DMS 273 (cell line): ENCODE measurements at regions not wholly inside any gene's neighbourhood (a gene's known extent, or its start where the extent isn't known, plus 50 kb on each side); places are given as distances from the start of the nearest gene placed in this dataset.
A peak's percentile ranks its signal among the peaks of the same experiment; 100 is the strongest.
"Not testable (repeated sequence)": the region's sequence is repeated elsewhere in the genome, so short reads cannot be mapped to it uniquely, and the experiment has no call there.

ENCODE experiments used
- DNase-seq: peaks from one replicate; lab custom pipeline; 2025; ENCODE audit not compliant: unreplicated experiment; lab: John Stamatoyannopoulos, UW

DNA sequence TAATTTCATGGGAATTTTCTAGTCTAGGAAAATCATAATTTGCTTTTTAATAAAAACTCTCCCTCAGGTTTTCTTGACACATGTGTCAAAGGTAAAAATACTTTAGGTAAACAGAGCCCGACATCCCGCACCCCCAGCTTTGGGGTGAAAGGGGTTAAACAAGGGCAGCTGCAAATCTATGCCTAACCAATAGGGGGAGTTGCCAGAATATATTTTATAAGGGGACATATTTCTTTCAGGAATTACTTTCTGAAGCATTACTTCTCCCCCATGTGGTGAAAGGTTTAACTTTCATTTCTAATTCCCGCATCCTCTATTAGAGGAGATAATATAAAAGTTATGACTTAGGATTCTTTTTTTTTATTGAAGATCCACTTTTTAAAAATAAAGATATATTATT lies 53.9 kb upstream of the HEPH start:
- peak; percentile 65 for DNase-seq

DNA sequence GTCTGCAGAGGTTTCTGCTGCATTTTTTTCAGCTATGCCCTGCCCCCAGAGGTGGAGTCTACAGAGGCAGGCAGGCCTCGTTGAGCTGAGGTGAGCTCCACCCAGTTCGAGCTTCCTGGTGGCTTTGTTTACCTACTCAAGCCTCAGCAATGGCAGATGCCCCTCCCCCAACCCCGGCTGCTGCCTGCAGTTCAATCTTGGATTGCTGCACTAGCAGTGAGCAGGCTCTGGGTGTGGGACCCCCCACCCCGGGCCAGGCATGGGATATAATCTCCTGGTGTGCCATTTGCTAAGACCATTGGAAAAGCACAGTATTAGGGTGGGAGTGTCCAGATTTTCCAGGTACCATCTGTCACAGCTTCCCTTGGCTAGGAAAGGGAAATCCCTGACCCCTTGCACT lies 56.2 kb upstream of the HEPH start:
- DNase-seq = not testable (repeated sequence)

DNA sequence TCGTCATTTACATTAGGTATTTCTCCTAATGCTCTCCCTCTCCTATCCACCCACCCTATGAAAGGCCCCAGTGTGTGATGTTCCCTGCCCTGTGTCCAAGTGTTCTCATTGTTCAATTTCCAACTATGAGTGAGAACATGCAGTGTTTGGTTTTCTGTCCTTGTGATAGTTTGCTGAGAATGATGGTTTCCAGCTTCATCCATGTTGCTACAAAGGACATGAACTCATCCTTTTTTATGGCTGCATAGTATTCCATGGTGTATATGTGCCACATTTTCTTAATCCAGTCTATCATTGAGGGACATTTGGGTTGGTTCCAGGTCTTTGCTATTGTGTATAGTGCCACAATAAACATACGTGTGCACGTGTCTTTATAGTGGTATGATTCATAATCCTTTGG lies 61.6 kb upstream of the HEPH start:
- DNase-seq = not testable (repeated sequence)

DNA sequence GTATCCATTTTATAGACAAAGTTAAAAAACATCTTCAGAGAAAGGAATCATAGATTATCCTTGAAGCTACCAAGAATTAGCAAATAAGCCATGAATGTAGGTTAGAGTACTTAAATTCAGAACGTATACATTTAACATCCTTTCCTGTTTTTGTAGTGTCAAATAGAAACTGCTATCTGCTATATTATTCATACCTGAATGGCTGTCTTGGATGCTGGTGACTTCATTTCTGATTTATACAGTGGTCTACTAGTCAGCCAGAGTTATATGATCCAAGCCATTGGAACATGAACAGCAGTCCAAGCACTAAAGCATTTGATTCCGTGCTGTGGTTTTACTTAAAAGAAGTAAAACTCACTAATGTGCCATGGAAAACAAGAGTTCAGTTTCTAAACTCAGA lies 58.3 kb upstream of the VSIG4 start:
- DNase-seq = no peak

DNA sequence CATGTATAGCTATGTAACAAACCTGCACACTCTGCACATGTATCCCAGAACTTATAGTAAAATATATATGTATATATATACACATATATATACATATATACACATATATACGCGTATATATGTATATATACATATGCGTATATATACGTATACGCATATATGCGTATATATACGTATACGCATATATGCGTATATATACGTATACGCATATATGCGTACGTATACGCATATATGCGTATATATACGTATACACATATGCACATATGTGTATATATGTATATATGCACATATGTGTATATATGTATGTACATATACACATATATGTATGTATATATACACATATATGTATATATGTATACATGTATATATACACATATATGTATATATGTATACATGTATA lies 57.1 kb upstream of the VSIG4 start:
- DNase-seq = not testable (repeated sequence)

DNA sequence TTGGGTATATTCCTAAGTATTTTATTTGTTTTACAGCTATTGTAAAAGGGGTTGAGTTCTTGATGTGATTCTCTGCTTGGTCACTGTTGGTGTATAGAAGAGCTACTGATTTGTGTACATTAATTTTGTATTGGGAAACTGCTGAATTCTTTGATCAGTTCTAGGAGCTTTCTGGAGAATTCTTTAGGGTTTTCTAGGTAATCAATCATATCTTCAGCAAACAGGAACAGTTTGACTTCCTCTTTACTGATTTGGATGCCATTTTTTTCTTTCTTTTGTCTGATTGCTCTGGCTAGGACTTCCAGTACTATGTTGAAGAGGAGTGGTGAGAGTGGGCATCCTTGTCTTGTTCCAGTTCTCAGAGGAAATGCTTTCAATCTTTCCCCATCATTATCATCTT lies 50.1 kb upstream of the VSIG4 start:
- DNase-seq = not testable (repeated sequence)
